NK-92 treated with Interleukin-12 subunit alpha and Interleukin-12 subunit beta, amount 100 ng/mL, for 24 hours (cell line): ENCODE measurements at regions not wholly inside any gene's neighbourhood (a gene's known extent, or its start where the extent isn't known, plus 50 kb on each side); places are given as distances from the start of the nearest gene placed in this dataset.
"Not testable (repeated sequence)": the region's sequence is repeated elsewhere in the genome, so short reads cannot be mapped to it uniquely, and the experiment has no call there.

Experiments
- DNase-seq: peaks from one replicate; lab custom pipeline; 2025; lab: John Stamatoyannopoulos, UW

DNA sequence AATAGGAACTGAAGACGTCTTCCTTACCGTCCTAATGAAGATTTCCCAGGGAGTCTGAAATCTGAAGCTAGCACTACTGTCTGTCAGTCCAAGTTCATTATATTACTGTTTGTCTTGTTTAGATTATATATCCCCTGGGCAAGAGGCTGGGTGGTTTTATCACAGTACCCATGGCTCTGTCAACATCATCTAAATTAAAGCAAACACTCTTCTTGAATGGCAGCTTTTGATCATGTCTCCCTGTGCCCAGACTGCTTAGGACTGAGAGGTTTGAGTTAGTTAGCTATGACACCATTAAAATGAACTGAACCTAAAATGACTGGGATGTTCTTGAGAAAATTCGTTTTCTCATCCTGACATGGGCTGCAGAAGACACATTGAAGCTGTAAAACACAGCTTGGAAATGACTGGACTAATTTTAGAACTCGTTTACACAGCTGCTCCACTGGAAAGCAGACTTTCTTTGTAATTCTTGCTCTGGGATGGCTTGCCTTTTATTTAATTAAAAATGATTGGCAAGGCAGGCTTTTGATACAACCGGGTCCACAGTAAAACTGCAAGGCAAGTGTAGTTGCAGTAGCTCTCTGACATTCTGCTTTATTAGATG is 243.5 kb downstream of the MFSD1 start:
- no peak for DNase-seq

DNA sequence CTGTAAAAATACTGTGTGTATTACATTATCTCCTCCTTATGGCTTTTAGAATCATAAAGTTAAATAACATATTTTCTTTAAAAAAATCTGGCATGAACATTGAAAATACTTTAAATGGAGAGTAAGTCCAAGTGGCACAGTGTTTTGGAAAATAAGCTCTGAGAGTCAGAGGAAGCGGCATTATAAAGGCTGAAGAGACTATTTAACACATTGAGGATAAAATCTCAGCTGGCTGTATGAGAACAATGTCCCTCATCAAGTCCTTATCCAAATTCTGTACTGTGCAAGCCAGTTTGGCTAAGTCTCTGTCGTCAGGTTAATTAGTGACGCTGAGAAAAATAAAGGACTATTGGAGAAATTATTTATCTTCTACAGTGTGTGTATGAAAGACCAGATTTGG is 245.5 kb downstream of the MFSD1 start:
- no peak for DNase-seq

DNA sequence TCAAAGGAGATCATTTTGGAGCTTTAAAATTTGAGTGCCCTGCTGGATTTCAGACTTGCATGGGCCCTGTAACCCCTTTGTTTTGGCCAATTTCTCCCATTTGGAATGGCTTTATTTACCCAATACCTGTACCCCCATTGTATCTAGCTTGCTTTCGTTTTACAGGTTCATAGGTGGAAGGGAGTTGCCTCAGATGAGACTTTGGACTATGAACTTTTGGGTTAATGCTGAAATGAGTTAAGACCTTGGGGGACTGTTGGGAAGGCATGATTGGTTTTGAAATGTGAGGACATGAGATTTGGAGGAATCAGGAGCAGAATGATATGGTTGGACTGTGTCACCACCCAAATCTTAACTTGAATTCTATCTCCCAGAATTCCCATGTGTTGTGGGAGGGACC is 250.6 kb downstream of the MFSD1 start:
- not testable (repeated sequence) for DNase-seq

DNA sequence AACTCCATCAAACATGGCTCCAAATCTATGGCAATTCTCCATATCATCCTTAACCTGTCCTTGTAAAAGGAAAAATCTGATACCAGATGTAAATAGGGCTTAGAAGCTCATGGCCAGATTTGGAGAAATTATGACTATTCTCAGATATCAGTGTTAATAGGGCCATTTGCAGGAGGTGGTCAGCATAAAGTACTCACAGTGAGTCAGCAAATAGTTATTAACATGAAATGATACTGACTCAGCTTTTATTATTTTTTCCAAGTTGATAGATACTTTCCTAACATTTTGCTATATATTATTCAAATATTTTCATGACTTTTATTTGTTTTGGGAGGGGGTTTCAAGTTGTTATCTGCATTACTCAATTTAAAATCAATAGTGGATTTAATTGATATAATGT is 255.8 kb downstream of the MFSD1 start:
- DNase-seq = no peak

DNA sequence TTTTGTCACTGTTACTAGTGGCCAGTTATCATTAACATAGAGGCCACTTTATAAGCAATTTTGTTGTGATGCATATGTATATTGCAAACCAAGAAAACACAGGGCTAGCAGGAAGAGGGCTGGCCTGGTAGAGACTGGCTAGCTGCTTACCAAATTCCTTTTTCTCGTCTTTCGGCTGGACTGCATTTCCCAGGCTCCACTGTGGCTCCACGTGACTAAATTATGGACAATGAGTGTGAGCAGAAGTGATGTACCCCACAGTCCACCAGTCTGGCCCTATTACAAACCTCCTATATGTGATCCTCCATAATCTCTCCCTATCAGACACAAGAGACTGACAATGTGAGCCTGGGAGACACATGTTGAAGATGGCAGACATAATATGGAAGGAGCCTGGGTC is 257.0 kb downstream of the MFSD1 start:
- no peak for DNase-seq

DNA sequence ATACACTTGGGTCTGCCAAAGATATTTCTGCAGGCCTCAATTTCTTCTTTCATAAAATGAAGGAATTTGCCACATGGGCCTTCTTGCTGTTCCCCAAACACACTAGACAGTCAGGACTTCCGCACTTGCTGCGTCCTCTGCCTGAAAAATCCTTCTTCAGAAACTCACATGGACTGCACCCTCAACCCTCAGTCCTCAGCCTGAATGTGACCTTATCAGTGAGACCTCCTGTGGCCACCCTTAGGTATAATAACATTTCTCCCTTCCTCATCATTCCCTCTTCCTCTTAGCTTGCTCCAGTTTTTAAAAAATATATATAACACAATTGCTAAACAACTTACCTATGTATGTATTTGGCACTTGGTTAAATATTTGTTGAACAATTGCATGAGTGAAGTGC is 257.5 kb downstream of the MFSD1 start:
- no peak for DNase-seq

DNA sequence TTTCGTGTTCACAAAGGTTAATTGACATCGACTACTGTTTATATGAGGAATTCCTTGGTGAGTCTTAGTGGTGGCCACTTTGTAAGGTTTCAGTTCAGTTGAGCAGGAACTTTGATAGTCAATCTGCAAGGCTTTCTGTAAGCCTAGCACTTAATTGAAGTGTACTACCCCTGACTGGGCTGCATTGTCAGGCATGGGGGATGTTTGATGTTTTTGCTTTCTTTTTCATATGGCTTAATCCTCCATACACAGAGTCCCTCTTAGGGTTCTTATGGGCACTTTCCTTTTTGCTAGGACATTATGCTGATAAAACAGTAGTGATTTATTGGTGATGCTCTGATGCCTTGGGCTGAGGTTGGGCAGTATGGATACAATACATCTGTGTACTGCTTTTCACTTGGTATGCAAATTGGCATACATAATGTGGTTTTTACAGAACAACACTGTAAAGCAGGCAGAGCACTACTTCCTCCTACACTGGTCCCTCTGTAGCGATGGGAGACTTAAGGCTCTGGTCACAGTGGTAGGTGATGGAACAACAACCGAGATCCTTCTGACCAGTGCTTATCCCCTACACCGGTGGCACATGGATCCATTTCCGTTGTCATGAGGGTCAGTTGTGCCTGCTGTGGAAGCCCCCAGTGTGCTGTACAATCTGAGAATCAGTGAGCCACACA is 261.0 kb downstream of the MFSD1 start:
- DNase-seq = no peak

DNA sequence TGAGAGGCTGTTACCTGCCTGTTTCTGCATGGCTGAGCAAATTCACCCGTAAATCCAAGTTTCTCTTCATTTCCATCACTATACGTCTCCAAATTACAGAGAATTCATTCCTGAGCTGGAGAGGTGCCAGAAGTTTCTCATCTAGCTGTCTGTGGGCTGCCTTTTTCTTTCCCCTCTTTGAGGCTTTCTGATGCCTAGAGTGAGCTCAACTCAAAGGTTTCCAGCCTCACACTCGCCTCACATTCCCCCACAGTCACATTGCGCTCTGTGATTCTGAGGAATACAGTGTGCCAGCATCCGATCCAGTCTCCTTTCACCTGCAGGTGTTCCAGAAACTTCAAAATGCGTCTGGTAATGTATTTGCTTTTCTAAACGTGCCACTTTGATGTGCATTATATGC is 267.2 kb downstream of the MFSD1 start, which contains the start of gene IQCJ:
IQCJ (plus strand) TSS at position 229 of the 400 bp plus-strand sequence.
- DNase-seq = no peak

DNA sequence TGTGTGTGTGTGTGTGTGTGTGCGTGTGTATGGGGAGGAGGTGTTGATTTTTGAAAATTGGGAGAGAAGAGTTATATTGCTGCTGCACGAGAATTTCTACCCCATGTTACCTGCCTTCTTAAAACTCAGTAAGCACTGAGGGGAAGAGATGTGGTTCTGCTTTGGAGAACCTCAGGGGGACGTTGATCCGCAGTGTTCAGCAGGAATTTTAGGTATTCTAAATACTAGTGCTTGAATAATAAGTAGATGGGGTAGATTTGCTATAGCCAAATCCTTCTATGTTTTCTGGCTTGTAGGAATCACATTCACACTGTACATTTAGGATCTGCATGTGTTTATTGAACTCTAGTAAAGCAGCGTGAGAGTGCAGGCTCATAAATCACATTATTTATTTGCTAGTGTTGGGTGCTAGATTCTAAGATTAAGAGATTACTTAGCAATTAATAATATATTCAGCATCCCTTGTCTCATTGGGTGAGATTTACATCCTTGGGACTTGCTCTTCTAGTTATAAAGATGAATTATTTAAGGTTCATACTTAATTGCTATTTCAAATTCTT is 268.1 kb downstream of the MFSD1 start:
- no peak for DNase-seq

DNA sequence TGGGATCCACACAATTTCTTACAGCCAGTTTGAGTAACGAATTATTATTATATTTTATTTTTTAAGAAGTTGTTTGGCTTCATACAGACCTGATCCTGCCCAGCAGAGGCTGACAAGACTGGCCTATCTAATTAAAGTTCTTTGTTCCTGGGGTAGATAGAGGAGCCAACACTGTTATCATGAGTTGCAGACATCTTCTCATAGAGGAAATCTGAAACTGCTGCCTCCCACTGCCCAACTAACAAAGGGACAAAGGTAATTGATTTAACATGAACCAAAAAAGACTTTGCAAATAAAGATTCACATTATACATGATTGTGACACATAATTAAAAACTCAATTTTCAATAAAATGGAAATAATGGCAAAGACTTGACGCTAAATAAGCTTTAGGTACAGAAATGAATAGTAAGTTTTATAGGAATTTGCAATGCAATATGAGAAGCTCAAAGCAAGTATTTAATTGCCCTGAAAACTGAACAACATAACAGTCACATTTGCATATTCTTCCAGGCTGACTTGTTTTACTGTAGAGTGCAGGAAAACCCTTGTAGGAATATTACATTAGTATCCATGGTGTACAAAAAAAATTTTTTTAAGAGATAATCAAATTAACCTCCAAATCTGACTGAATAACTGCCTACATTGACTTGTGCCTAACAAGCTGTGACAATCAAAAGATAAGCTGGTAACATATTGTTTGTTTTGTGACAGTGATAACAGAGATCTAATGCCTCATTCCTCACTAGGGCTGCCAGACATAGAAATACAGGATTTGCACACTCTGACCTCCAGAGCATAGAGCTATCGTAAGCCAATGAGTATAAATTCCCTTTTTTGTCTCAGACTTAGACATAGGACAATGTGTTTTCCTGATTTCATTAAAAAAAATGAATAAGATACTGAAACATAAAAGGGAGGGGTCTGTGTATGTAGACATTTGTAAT is 273.2 kb downstream of the MFSD1 start:
- DNase-seq = no peak

DNA sequence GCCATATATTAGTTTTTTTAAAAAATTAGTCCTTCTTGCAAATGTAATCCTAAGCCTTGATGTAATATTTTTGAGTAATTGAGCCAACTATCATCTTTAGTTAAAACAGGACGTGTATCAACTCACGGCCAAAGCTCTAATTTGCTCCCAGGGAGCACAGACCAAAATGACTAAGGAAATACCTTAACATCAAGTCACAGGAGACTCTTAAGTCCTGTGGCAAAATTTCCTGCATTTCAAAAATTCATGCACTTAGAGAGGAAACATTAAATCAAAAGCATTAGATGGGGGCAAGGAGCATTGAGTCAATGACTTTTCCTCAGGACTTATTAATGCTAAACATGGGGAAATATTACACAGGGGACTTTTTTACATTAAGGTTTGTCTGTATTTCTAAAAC is 276.0 kb downstream of the MFSD1 start:
- DNase-seq = no peak

DNA sequence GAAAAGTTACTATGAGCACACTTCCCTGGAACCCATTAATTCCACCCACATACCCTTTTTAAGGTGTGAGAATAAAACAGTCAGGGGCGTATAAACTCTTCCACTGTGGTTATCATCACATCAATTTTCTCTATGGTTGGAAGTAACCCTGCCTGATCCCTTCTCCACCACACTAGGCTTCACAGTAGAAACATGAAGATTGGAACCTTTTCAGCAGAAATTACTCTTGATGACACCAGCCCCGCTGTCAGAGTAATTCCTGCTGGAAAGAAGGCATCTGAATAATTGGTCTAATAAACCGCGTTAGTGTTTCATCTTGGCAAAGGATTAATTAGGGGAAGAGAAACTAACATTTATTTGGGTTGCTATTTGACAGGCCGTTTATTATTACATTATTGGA is 278.4 kb downstream of the MFSD1 start:
- no peak for DNase-seq

DNA sequence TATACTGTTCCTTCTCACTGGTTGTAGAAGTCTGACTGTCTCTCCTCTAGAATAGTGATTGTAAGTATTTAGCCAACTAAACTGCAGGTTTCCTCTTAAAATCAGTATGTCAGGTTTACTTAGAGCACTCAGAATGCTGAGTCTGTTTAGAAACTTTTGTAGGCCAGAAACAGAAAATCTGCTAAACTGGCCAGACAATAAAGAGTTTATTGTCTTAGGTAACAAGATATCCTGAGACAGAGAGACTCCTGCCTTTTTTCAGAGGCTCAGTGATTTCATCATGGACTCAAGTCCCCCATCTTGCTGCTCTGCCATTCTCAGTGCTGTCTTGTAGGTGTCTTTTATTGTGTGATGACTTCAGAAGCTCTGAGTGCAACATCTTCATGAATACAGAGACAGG is 279.0 kb downstream of the MFSD1 start:
- no peak for DNase-seq

DNA sequence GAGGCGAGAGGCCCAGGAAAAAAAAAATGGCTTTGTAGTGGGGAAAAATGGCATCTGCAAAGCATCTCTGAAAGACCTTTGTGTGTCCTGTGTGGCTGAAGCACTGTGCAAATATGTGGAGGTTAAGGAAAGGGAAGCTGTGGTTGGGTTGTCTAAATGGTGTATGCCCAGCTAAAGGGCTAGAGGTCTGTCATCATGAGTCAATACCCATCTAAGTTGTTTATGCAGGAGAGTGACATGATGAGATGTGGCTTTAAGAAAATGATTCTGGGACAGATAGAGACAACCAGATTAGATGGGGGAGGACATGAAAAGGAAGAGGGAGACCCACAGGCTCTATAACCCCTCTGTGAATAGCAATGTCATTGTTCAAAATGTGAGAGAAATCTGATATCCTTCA is 280.7 kb downstream of the MFSD1 start:
- DNase-seq = no peak

DNA sequence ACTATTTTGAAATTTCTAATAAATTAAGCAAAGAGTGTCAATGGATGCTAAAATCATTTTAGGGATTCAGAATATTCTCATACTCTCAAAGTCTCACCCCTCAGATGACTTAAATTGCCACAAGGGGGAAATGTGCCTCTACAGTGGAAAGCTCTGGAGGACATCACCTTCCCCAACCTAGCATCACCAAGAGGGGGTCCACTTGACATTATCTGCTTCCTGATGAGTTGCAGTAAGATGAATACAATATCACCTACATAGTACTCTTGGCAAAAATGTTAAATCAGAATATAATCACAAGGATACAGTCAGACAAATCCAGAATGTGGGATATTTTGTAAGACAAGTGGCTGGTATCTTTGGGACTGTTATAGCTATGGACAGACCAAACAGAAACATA is 290.1 kb downstream of the MFSD1 start:
- no peak for DNase-seq

DNA sequence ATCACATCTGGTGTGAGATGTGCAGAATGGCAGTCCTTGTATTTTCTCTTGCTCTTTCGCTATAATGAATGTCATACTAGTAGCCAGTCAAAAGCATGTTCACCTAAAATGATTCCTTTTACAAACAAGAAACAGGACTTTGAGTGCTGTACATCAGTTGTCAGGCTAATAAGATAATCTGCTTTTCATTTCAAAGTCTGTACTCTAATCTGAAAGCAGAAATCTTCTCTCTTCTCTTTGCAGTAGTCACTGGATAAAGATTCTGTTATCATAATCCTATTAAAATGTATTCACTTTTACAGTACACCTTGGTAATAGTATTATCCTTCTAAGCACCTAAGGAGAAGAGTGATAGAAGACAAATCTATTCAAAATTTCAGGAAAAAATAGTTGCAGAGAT is 300.1 kb downstream of the MFSD1 start:
- no peak for DNase-seq

DNA sequence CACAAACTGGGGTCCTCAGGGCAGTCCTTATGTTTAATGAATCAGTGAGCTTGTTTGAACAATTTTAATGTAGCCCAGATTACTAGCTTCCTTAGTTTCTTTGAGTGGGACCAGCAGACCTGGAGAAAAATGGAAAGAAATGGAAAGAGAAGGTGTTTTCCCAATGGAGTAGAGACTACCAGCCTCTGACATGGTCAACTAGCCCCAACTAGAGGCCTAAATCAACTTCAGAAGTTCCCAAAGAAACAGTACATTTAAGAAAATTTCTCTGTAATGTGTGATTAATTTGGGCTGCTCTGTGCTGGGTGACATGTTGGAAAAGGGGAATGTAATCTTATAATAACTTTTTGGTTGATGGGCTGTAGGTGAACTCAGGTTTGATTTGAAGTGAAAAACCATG is 310.9 kb downstream of the MFSD1 start:
- no peak for DNase-seq

DNA sequence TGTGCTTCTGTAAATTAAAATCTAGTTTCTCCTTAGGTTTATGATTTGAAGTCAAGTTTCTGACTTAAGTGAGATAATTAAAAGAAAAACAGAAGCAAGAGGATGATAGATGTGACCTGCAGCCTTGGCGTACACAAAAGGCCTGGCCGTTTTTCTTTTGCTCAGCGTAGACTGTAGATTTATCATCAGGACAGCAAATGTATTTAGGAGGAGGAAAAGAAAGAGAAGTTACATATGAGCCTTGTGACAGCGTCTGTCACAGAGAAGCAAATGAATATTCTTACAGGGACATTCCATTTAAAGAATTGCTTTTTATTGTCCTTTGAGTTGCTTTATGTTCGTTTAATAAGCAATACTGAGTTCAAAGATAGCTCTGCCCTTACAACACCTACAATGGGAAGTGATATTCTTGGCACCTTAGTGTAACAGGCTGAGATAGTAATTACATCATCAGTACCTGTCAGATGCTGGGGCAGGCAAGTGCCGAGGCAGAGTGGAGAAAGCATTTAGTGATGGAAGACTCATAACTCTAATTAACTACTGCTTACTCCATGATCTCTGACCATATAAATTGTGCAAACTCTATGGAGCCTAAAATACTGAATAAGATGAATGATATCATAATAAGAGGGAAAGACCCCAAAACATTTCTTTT is 311.5 kb downstream of the MFSD1 start:
- DNase-seq = no peak

DNA sequence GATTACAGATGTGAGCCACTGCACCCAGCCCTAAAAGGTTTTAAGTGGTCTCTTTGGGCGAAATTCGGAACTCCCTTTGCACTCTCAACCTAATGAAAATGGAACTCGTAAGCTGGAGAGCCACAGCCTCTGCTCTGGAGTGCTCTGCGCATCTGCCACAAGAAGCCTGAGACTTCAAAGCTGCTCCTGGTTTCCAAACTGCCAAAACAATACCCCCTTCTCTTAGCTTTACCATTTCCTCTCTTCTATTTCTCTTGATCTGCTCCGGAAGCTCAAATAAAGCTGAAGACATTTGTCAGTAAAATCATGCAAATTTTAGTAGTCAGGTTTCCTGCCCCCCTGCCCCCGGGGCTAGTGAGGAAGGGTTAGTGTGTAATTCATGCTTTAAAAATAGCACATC is 312.7 kb downstream of the MFSD1 start:
- DNase-seq = no peak

DNA sequence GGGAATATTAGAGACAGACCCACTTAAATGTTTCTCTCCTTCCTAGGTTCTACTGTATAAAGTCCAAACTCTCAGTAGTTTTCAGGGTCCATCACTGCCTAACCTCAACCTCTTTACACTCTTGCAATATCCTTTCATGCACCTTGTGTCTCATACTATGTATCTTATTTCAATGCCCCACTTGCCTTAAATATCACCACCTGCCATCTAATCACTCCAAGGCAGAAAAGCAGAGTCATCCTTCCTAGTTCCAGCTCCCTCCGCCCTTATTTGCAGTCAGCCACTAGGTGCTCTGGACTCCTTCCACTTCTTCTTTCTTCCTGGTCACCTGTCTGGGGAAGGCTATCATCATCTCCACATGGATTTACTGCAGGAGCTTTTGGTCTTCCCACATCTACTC is 322.0 kb downstream of the MFSD1 start:
- DNase-seq = no peak

DNA sequence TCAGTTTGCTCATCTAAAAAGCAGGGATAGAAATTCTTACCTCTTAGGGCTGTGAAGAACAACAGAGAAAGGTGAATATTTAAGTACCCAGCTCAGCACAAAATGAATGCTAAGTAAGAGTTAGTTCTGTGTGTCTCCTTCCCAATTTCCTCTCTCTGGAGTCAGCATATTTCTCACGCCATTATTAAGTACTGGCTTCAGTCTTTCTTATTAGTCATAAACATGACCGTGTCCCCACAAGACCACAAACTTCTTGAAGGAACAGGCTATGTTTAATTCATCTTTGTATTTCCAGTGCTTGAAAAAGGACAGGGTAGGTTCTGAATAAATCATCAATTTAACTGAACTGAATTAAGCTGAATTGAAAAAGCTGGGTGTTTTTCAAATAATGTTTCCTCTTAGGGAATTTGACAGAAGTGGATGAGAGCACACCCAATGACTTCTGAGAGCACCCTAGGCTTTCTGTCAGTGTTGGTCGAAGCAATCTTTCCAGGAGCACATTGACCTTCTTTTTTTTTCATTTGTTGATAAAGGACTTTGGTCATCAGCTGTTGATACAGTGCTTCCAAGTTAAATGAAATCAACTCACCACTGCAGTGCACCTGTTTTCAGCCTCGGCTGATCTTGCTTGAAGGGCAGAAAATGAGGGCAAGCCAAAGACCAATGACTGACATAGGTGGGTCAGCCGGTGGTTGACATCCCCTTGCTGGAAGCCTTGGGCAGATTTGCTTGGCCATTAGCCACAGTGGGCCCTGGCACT is 324.6 kb downstream of the MFSD1 start:
- DNase-seq = no peak

DNA sequence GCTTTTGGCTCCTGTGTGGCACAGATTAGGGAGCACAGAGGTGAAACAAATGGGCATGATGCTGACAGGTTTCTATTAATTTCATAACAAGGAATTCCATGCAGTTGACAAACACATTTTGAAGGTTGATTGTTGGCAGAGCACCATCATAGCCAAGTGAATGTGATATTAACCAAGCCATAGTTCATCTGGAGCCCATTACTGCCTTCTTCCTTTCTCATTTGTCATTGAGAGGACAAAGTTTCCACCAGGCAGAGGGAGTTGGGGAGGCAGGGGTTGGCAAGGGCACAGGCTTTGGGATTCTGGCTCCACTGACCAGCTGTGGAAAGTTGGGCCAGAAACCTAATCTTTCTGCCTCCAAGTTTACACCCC is 325.2 kb downstream of the MFSD1 start:
- DNase-seq = no peak
